ENCODE measurements at regions not wholly inside any gene's neighbourhood (a gene's known extent, or its start where the extent isn't known, plus 50 kb on each side); places are given as distances from the start of the nearest gene placed in this dataset.

- intact Hi-C loops (cut with DNase I; ENCODE audit: low total_unique reads): no loop called here
- TF ChIP-seq, protein P1, sequence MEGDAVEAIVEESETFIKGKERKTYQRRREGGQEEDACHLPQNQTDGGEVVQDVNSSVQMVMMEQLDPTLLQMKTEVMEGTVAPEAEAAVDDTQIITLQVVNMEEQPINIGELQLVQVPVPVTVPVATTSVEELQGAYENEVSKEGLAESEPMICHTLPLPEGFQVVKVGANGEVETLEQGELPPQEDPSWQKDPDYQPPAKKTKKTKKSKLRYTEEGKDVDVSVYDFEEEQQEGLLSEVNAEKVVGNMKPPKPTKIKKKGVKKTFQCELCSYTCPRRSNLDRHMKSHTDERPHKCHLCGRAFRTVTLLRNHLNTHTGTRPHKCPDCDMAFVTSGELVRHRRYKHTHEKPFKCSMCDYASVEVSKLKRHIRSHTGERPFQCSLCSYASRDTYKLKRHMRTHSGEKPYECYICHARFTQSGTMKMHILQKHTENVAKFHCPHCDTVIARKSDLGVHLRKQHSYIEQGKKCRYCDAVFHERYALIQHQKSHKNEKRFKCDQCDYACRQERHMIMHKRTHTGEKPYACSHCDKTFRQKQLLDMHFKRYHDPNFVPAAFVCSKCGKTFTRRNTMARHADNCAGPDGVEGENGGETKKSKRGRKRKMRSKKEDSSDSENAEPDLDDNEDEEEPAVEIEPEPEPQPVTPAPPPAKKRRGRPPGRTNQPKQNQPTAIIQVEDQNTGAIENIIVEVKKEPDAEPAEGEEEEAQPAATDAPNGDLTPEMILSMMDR (IDR thresholded peaks at IDR 0.05 in 8 of 11, conservative IDR thresholded peaks at IDR 0.05 in 3 of 11): no peak
- TF ChIP-seq POLR2AphosphoS5 (IDR thresholded peaks at IDR 0.05) (no peak), POLR2A (IDR thresholded peaks at IDR 0.05) (no peak)
- no peaks in the 10 kb centered on the region for H3K27me3 ChIP-seq (replicated peaks in 1 of 7)
- H3K4me3 ChIP-seq: no peak overlapping the region
- no peaks in the 10 kb centered on the region for H3K9me3 ChIP-seq
- H3K4me1 ChIP-seq: no peaks in the 10 kb centered on the region
- DNase-seq: no peak
- H3K36me3 ChIP-seq: no peaks in the 10 kb centered on the region
- H3K27ac ChIP-seq: no peak overlapping the region
Observed at GRCh38 chr6:94622783-94623182, 954.6 kb upstream of the MANEA start.

DNA sequence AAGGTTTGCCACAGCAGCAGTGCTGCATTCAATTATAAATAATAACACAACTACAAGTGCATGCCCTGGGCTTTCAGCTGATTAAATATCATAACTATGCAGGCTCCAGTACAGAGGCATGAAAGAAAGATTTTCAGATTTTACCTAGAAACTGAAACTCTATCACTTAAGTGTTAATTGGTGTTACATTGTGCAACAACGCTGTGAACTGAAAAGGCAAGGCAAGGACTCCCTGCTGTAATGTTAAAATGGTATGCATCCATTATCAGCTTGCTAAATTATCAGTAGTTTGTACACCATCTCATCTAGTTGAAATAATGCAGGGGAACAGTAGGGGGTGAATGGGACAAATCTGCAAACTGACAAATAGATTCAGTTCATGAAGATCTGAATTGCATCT, 976.7 kb upstream of the MANEA start:
- H3K36me3 ChIP-seq: no peaks in the 10 kb centered on the region
- 62 to 82% (median 70%) methylated on average over 1 of the region's 1 CpG for WGBS, 5 donors

GRCh38 chr6:94597487-94597886, 979.8 kb upstream of the MANEA start:
- Histone ChIP-seq H3K36me3 (no peaks in the 10 kb centered on the region), H3K4me1 (no peaks in the 10 kb centered on the region), H3K27me3 (replicated peaks in 1 of 7) (no peaks in the 10 kb centered on the region), H3K9me3 (no peaks in the 10 kb centered on the region), H3K4me3 (no peak overlapping the region), H3K27ac (no peak overlapping the region)
- no peak for DNase-seq
- TF ChIP-seq, protein P1 (IDR thresholded peaks at IDR 0.05 in 8 of 11, conservative IDR thresholded peaks at IDR 0.05 in 3 of 11): no peak
- TF ChIP-seq POLR2AphosphoS5 (IDR thresholded peaks at IDR 0.05) (no peak), POLR2A (IDR thresholded peaks at IDR 0.05) (no peak)
- intact Hi-C loops (cut with DNase I; ENCODE audit: low total_unique reads): no loop called here
- WGBS, 5 donors: 58 to 77% (median 76%) methylated on average over 2 of the region's 2 CpGs

More for the DNA sequence above, 976.7 kb upstream of the MANEA start:
- H3K27ac ChIP-seq: no peak overlapping the region
- TF ChIP-seq, protein P1 (IDR thresholded peaks at IDR 0.05 in 8 of 11, conservative IDR thresholded peaks at IDR 0.05 in 3 of 11): no peak
- no peak for TF ChIP-seq POLR2A (IDR thresholded peaks at IDR 0.05)
- TF ChIP-seq POLR2AphosphoS5 (IDR thresholded peaks at IDR 0.05): no peak
- no peaks in the 10 kb centered on the region for H3K4me1 ChIP-seq
- no peaks in the 10 kb centered on the region for H3K27me3 ChIP-seq (replicated peaks in 1 of 7)
- DNase-seq: no peak
- peaks cover 0 to 21% (median 14%) of the 10 kb centered on the region in 8 donors for H3K9me3 ChIP-seq
- H3K4me3 ChIP-seq: no peak overlapping the region
- intact Hi-C loops (cut with DNase I; ENCODE audit: low total_unique reads): no loop called here

GRCh38 chr6:94590416-94590815, 986.9 kb upstream of the MANEA start:
- H3K36me3 ChIP-seq: no peaks in the 10 kb centered on the region
- no peak for DNase-seq
- no peaks in the 10 kb centered on the region for H3K4me1 ChIP-seq
- no peak overlapping the region for H3K4me3 ChIP-seq
- H3K27me3 ChIP-seq (replicated peaks in 1 of 7): no peaks in the 10 kb centered on the region
- TF ChIP-seq POLR2A (IDR thresholded peaks at IDR 0.05) (no peak), POLR2AphosphoS5 (IDR thresholded peaks at IDR 0.05) (no peak)
- TF ChIP-seq, protein P1 (IDR thresholded peaks at IDR 0.05 in 8 of 11, conservative IDR thresholded peaks at IDR 0.05 in 3 of 11): no peak
- intact Hi-C loops (cut with DNase I; ENCODE audit: low total_unique reads): no loop called here
- WGBS, 5 donors: 81 to 89% (median 84%) methylated on average over 6 of the region's 6 CpGs
- no peak overlapping the region for H3K27ac ChIP-seq
- no peaks in the 10 kb centered on the region for H3K9me3 ChIP-seq
